Kidney epithelial cell (primary cell): ENCODE measurements at regions not wholly inside any gene's neighbourhood (a gene's known extent, or its start where the extent isn't known, plus 50 kb on each side); places are given as distances from the start of the nearest gene placed in this dataset.
"Not testable (repeated sequence)": the region's sequence is repeated elsewhere in the genome, so short reads cannot be mapped to it uniquely, and the experiment has no call there.

Source experiments
- DNase-seq: peaks from one replicate; pipeline ENCODE4 v3.0.0-alpha.2; 2010; ENCODE audit warnings: low read depth
- H3K27me3 ChIP-seq: 2 replicates; pipeline ENCODE4 v1.6.0; 2011; ENCODE audit warnings: low read length; ENCODE audit not compliant: control insufficient read depth, insufficient read depth
- H3K36me3 ChIP-seq: 2 replicates; pipeline ENCODE4 v1.5.1; 2011; ENCODE audit warnings: low read length; ENCODE audit not compliant: control insufficient read depth, insufficient read depth
- H3K4me3 ChIP-seq: 2 replicates; pipeline ENCODE4 v1.5.1; 2011; ENCODE audit warnings: low read depth, mild to moderate bottlenecking, control low read depth, low read length
- CTCF ChIP-seq: IDR thresholded peaks from 2 replicates; pipeline ENCODE4 v1.5.1; 2011; ENCODE audit warnings: mild to moderate bottlenecking, moderate library complexity, low read length, control low read depth, inconsistent platforms; ENCODE audit not compliant: insufficient read depth, poor library complexity, severe bottlenecking

- Histone ChIP-seq H3K27me3 (no peaks in the 10 kb centered on the region), H3K4me3 (no peak overlapping the region), H3K36me3 (no peaks in the 10 kb centered on the region)
- TF ChIP-seq CTCF: peak; percentile 83
- DNase-seq: no peak
Observed at GRCh38 chr20:22691369-22692118, 107.2 kb upstream of the FOXA2 start.

- no peak for TF ChIP-seq CTCF
- no peak for DNase-seq
- Histone ChIP-seq H3K36me3 (no peaks in the 10 kb centered on the region), H3K4me3 (no peak overlapping the region), H3K27me3 (no peaks in the 10 kb centered on the region)
Observed at GRCh38 chr20:22692119-22692475, 107.7 kb upstream of the FOXA2 start.

GRCh38 chr20:22692620-22693019 lies 108.2 kb upstream of the FOXA2 start:
- not testable (repeated sequence) for H3K4me3 ChIP-seq, DNase-seq, H3K36me3 ChIP-seq, H3K27me3 ChIP-seq

GRCh38 chr20:22696759-22697158 lies 112.4 kb upstream of the FOXA2 start:
- TF ChIP-seq CTCF: no peak
- Histone ChIP-seq H3K27me3 (no peaks in the 10 kb centered on the region), H3K36me3 (no peaks in the 10 kb centered on the region), H3K4me3 (no peak overlapping the region)
- DNase-seq: no peak

GRCh38 chr20:22698259-22698842 lies 114.0 kb upstream of the FOXA2 start:
- TF ChIP-seq CTCF: no peak
- H3K36me3 ChIP-seq: no peaks in the 10 kb centered on the region
- no peak overlapping the region for H3K4me3 ChIP-seq
- no peak for DNase-seq
- H3K27me3 ChIP-seq: no peaks in the 10 kb centered on the region

- no peaks in the 10 kb centered on the region for H3K27me3 ChIP-seq
- H3K36me3 ChIP-seq: no peaks in the 10 kb centered on the region
- DNase-seq: no peak
- H3K4me3 ChIP-seq: no peak overlapping the region
- TF ChIP-seq CTCF: no peak
Observed at GRCh38 chr20:22699396-22699795, 115.0 kb upstream of the FOXA2 start.
